NCI-H2107 treated with DMSO at 0.1 percent for 48 hours (cell line): ENCODE measurements at regions not wholly inside any gene's neighbourhood (a gene's known extent, or its start where the extent isn't known, plus 50 kb on each side); places are given as distances from the start of the nearest gene placed in this dataset.

Experiments
- DNase-seq: peaks from one replicate; lab custom pipeline; 2025; ENCODE audit not compliant: unreplicated experiment; lab: John Stamatoyannopoulos, UW

DNA sequence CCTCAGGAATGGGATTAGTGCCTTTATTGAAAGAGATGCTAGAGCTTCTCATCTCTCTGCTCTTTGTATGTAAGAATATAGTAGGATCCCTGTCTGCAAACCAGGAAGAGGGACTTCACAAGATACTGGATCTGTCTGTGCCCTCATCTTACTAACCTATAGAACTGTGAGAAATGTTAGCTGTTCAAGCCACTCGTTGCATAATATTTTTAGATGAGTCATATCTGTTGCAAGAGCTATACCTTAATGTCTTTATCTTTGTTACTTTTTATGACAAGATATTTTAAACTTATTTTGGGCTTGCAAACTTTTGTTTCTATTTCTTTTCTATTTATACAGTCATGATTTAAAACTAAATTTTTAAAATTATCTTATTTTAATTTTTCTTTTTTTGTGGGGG lies 1296.8 kb upstream of the CDH6 start:
- no peak for DNase-seq

GRCh38 chr5:29894668-29895067 lies 1298.8 kb upstream of the CDH6 start:
- DNase-seq = no peak

DNA sequence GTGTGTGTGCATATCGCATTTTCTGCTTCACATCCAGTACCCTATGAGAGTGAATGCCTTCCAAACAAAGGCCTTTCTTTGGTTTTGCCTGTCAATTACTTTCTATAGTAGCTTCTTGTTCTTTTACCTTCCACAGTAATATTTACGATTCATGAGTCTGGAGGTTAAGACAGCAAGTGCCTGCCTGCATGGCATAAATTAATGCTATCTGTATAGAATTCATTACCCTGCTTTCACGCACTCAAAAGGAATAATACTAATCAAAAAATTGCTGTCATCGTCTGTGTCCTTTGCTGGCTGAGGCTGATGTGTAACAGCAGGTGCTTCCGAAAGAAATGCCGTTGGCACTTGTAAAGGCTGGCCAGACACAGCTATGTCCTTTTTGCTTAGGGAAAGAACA lies 1304.4 kb upstream of the CDH6 start:
- DNase-seq = no peak

DNA sequence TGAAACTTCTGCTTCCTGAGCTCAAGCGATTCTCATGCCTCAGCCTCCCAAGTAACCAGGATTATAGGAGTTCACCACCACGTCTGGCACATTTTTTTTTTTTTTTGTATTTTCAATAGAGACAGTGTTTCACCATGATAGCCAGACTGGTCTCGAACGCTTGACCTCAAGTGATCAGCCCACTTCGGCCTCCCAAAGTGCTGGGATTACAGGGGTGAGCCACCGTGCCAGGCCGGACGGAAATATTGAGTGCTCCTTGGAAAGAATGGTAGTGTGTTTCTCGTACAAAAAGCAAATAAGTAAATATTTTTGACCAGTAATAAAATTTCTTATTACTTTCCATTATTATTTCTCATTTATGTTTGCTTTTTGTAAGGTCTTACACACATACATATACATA lies 1307.9 kb upstream of the CDH6 start:
- DNase-seq = no peak

DNA sequence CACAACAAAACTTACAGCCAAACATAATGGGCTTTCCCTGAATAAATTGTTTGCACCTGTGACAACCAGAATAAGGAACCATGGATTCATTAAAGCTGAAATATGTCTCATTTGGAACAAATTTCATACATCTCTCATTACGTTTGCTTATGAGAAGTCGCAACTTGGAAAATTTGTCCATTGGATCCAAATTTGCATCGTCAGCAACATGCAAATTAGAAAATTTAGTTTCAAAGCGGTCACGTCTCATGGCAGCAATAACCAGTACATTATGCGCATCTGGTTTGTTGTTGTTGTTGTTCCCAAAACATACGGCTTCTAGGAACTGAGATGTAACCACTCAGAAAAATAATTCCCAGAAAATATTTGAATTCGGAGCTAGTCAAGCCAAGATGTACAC lies 1311.5 kb upstream of the CDH6 start:
- no peak for DNase-seq

DNA sequence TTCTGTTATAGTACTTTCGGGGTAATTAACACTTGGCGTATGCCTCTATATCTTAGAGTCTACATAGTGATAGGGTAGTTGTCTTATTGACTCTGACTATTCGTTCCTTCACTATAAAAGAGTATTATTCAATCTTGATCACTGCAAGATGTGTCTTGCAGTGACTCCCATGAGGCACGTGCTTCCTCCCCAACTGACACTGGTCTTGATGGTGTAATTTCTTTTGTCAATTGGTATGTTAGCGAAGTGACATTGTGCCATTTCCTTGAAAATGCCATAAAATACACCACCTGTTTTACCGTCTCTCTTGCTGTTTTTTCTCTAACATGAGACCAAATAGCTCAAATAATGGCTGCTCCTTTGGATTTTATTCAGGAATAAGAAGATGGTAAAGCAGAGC lies 1314.1 kb upstream of the CDH6 start:
- DNase-seq = no peak

- no peak for DNase-seq
Observed at GRCh38 chr5:29878599-29878998, 1314.9 kb upstream of the CDH6 start.

DNA sequence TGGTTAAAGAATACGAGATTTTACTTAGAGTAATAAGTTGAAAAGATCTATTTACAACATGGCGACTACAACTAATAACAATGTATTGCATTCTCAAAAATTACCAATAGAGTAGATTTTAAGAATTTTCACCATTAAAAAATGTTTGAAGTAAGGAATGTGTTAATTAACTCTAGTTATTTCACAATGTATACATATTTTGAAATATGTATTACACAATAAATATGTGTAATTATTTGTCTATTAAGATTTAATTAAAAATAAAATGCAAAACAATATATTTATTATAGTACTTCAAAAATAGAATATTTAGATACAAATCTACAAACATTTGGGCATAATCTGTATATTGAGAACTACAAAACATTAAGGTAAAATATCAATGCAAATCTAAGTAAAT lies 1326.3 kb upstream of the CDH6 start:
- DNase-seq = no peak

DNA sequence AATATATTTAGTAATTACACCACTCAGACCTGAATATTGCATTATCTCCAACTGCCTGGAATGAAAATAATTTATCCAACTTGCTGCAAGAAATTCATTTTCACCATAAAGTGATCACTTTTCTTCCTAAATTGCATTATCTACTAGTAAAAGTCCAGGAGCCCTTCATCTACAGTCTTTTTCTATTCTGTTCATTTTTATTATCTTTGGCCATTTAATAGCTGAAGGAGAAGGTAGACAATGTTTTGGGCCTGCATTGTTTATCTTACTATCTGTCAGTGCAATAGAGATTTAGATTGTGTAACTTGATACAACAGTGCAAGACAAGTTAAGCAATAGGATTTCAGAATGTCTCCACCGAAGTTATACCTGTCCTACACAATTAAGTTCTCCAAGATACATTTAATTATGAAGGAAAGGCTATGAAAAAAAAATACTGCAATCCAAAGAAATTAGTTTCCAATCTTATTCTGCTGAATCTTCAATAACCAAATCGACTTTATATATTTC lies 1339.7 kb upstream of the CDH6 start:
- DNase-seq = no peak

DNA sequence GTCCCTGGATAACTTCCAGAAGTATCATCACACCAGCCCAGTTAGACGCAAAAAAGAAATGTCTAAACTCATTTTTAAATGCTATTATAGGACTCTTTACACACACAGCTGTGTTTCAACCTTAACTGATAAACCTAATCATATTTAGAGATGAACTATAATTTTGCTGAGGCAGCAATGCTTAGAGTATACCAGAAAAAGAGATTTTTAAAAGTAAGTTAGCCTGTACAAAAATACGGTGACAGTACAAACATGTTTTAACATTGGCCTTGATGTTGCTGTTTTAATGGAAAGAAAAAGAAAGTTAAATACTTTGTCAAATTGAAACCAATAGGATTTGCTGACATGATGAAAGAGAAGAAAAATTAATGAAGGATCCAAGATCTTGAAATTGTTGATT lies 1341.2 kb upstream of the CDH6 start:
- DNase-seq = no peak

DNA sequence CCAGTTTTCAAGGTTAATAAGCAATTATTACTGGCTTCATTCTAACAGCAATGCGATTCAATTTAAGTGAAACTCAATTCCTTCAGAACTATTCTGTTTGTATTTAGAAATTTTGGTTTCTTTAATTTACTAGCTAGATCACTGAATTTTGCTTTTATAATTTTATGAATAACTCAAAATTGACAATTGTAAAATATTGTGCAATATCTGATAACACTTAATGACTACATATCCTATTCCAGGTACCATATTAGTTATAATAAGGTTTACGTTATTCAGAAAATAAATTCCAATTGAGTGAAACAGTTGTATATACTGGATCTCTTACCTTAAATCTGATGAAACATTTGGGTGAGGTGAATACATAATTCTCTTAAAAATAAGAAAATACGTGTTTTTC lies 1348.3 kb upstream of the CDH6 start:
- DNase-seq = no peak

GRCh38 chr5:29833394-29833793 lies 1360.1 kb upstream of the CDH6 start:
- no peak for DNase-seq

GRCh38 chr5:29822521-29822920 lies 1371.0 kb upstream of the CDH6 start:
- no peak for DNase-seq

GRCh38 chr5:29811914-29812679 lies 1381.4 kb upstream of the CDH6 start:
- no peak for DNase-seq

DNA sequence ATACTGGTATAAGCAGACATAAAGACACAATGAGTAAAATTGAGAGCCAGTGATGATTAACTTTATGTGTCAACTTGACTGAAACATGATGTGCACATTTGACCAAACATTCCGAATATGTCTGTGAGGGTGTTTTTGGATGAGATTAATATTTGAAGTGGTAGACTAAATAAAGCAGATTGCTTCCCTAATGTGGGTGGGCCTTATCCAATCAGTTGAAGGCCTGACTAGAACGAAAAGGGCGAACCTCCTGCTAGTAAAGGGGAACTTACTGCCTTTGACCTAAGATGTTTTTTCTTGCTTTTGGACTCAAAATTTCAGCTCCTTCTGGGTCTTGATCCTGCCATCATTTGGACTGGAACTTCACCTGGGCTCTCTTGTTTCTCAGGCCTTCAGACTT lies 1387.7 kb upstream of the CDH6 start:
- DNase-seq = no peak

DNA sequence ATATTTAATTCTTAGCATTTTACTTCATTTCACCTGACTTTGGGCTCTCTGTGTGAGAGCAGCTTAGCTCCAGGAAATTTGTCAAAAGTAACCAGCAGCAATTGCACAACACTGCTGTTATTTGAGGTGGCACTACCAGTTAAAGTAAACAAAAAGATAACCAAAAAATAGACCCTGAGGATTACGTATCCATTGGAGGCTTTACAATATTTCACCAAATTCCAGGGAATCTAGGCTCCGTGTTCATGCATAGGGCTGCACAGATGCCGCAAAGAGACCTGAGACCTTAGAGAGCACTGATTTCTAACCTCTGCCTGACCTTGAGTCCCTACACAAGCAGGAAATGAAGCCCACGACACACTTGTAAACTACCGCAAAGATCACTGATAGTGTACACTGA lies 1392.7 kb upstream of the CDH6 start:
- no peak for DNase-seq

DNA sequence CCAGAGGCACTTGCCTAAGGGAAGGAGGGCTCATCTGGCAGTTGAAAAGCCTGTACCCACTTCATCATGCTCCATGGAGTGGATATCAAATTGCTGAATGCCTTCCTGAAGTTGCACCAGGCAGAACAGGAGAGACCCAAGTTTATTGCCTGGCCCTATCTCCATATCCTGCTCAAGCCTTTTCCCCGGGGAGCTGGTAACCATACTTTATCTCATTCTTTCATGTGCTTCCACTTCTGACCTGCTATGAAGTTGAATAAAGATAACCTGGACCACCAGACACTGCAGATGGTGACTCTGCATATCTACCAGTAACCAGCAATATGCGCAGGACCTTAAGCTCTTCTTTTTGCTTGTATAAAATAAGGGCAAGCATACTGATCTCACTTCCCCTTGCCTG lies 1397.5 kb upstream of the CDH6 start:
- no peak for DNase-seq

DNA sequence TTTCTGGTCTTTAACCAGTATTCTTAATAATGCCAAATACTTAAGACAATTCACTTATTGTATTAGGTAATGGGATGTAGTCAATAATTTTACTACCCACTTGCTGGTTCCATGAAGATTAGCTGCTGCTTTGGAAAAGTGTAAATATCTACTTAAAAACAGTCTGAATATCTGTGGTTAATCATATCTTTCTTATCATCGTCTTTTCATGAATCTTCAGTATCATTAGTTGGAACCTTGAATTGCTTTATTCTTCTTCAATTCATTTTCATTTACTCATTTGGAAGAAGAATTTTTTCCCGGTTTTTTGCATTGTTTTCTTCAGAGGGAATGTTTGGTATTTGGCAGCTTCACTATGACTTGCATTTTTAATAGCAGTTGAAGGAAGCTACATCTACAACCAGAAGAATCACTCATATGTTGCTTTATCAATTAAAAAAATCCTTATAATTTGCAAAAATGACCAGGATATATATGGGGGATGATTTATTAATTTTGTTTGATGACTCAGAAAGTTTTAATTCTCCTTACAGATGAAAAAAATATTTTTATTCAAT lies 1398.3 kb upstream of the CDH6 start:
- DNase-seq = no peak

DNA sequence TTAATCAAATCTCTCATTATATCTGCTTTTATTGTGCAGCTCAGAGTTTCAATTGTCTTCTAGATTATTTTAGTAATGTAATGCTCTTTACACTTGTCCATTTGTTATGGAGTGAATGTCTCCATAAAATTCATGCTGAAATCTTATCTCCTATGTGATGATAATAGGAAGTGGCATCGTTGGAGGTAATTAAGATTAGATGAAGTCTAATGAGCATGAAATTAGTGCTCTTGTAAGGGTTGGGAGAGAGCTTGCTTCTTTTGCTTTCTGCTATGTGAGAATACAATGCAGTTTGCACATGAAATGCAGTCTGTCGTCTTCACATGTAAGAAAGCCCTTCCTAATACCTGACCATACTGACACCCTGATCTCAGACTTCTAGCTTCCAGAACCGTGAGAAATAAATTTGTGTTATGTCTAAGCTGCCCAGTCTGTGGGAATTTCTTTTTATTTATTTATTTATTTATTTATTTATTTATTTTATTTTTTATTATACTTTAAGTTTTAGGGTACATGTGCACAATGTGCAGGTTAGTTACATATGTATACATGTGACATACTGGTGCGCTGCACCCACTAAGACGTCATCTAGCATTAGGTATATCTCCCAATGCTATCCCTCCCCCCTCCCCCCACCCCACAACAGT lies 1399.2 kb upstream of the CDH6 start:
- no peak for DNase-seq

DNA sequence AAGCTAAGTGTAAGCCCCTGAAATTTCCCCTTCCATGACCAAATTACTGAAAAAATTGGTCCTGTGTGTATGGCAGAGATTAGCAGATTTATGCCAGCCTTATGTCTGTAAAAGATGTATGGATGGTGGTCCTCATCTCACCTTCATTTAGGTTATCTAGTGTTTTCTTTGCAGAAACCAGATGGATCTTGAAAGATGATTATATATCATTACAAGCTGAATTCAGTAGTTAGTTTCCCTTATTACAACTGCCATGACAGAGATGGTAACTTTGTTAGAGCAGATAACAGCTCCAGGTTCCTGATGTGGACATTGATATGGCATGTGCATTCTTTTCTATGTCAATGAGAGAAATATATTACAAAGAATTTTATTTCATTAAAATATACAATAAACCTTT lies 1403.2 kb upstream of the CDH6 start:
- no peak for DNase-seq

DNA sequence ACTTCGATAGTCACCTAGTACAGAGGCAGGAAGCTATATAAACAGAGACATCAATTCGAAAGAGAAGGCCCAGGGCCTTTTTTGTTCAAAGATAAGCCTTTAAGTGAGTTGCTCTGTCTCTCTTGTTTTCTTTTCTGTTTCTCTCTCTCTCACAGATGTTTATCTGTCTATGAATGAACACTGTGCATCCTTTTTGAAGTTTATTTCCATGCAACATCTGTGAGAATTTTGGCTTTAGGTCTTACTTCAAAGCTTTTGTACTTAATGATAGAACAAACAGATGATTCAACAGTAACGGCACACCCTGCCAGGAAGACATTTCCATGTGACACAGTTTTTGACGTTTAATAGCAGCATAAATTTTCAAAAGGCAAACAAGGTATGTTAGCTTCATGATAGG lies 1413.1 kb upstream of the CDH6 start:
- no peak for DNase-seq

- DNase-seq = no peak
Observed at GRCh38 chr5:29779141-29779540, 1414.3 kb upstream of the CDH6 start.
